ENCODE measurements at regions not wholly inside any gene's neighbourhood (a gene's known extent, or its start where the extent isn't known, plus 50 kb on each side); places are given as distances from the start of the nearest gene placed in this dataset.

DNA sequence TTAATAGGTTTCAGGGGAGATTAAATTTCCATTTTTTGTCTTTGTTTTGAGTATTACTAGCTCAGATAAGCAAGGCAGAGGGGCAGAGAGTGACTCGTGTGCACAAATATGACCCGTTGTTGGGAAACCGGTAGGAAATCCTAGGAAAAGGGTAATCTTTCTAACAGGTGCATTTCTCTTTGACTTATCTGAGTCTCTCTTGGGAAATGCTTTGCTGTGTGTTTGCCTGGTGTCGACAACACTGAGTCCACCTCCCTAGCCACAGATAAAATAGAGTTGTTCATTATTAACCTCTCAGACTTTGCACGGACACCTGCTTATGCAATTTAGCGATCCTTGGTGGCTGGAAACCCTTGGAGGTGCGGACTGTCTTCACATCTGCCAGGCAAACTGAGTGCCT, 164.2 kb downstream of the FGF1 start (continued):
- TF ChIP-seq, protein P1, sequence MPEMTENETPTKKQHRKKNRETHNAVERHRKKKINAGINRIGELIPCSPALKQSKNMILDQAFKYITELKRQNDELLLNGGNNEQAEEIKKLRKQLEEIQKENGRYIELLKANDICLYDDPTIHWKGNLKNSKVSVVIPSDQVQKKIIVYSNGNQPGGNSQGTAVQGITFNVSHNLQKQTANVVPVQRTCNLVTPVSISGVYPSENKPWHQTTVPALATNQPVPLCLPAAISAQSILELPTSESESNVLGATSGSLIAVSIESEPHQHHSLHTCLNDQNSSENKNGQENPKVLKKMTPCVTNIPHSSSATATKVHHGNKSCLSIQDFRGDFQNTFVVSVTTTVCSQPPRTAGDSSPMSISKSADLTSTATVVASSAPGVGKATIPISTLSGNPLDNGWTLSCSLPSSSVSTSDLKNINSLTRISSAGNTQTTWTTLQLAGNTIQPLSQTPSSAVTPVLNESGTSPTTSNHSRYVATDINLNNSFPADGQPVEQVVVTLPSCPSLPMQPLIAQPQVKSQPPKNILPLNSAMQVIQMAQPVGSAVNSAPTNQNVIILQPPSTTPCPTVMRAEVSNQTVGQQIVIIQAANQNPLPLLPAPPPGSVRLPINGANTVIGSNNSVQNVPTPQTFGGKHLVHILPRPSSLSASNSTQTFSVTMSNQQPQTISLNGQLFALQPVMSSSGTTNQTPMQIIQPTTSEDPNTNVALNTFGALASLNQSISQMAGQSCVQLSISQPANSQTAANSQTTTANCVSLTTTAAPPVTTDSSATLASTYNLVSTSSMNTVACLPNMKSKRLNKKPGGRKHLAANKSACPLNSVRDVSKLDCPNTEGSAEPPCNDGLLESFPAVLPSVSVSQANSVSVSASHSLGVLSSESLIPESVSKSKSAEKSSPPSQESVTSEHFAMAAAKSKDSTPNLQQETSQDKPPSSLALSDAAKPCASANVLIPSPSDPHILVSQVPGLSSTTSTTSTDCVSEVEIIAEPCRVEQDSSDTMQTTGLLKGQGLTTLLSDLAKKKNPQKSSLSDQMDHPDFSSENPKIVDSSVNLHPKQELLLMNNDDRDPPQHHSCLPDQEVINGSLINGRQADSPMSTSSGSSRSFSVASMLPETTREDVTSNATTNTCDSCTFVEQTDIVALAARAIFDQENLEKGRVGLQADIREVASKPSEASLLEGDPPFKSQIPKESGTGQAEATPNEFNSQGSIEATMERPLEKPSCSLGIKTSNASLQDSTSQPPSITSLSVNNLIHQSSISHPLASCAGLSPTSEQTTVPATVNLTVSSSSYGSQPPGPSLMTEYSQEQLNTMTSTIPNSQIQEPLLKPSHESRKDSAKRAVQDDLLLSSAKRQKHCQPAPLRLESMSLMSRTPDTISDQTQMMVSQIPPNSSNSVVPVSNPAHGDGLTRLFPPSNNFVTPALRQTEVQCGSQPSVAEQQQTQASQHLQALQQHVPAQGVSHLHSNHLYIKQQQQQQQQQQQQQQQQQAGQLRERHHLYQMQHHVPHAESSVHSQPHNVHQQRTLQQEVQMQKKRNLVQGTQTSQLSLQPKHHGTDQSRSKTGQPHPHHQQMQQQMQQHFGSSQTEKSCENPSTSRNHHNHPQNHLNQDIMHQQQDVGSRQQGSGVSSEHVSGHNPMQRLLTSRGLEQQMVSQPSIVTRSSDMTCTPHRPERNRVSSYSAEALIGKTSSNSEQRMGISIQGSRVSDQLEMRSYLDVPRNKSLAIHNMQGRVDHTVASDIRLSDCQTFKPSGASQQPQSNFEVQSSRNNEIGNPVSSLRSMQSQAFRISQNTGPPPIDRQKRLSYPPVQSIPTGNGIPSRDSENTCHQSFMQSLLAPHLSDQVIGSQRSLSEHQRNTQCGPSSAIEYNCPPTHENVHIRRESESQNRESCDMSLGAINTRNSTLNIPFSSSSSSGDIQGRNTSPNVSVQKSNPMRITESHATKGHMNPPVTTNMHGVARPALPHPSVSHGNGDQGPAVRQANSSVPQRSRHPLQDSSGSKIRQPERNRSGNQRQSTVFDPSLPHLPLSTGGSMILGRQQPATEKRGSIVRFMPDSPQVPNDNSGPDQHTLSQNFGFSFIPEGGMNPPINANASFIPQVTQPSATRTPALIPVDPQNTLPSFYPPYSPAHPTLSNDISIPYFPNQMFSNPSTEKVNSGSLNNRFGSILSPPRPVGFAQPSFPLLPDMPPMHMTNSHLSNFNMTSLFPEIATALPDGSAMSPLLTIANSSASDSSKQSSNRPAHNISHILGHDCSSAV (CRISPR knock-in tag; IDR thresholded peaks at IDR 0.05; ENCODE audit: borderline replicate concordance), result no peak
- no peak for TF ChIP-seq MEIS2 (CRISPR knock-in tag; IDR thresholded peaks at IDR 0.05)
- no peak for TF ChIP-seq JARID2 (CRISPR knock-in tag; IDR thresholded peaks at IDR 0.05; ENCODE audit: insufficient replicate concordance)
- TF ChIP-seq ZNF749 (CRISPR knock-in tag; IDR thresholded peaks at IDR 0.05; ENCODE audit: borderline replicate concordance), result no peak
- no peak for TF ChIP-seq ZNF253 (CRISPR knock-in tag; IDR thresholded peaks at IDR 0.05; ENCODE audit: borderline replicate concordance)
- TF ChIP-seq, protein P2, sequence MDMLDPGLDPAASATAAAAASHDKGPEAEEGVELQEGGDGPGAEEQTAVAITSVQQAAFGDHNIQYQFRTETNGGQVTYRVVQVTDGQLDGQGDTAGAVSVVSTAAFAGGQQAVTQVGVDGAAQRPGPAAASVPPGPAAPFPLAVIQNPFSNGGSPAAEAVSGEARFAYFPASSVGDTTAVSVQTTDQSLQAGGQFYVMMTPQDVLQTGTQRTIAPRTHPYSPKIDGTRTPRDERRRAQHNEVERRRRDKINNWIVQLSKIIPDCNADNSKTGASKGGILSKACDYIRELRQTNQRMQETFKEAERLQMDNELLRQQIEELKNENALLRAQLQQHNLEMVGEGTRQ (IDR thresholded peaks at IDR 0.05; ENCODE audit: low read depth, low read length), result no peak
- TF ChIP-seq, protein P2 (CRISPR knock-in tag; IDR thresholded peaks at IDR 0.05; ENCODE audit: borderline replicate concordance), result no peak
- TF ChIP-seq, protein P3, sequence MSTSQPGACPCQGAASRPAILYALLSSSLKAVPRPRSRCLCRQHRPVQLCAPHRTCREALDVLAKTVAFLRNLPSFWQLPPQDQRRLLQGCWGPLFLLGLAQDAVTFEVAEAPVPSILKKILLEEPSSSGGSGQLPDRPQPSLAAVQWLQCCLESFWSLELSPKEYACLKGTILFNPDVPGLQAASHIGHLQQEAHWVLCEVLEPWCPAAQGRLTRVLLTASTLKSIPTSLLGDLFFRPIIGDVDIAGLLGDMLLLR (CRISPR knock-in tag; IDR thresholded peaks at IDR 0.05), result no peak
- TF ChIP-seq, protein P4, sequence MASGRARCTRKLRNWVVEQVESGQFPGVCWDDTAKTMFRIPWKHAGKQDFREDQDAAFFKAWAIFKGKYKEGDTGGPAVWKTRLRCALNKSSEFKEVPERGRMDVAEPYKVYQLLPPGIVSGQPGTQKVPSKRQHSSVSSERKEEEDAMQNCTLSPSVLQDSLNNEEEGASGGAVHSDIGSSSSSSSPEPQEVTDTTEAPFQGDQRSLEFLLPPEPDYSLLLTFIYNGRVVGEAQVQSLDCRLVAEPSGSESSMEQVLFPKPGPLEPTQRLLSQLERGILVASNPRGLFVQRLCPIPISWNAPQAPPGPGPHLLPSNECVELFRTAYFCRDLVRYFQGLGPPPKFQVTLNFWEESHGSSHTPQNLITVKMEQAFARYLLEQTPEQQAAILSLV (CRISPR knock-in tag; IDR thresholded peaks at IDR 0.05; ENCODE audit: borderline replicate concordance), result no peak
- TF ChIP-seq NCOR1 (IDR thresholded peaks at IDR 0.05; ENCODE audit: borderline replicate concordance, low read length), result peak; percentile 28; the same call in 1 of the 2 replicates
- no peak for TF ChIP-seq ZNF337 (CRISPR knock-in tag; IDR thresholded peaks at IDR 0.05; ENCODE audit: borderline replicate concordance, low read depth)
- TF ChIP-seq ZFP36L1 (CRISPR knock-in tag; IDR thresholded peaks at IDR 0.05), result no peak
- TF ChIP-seq, protein P5, sequence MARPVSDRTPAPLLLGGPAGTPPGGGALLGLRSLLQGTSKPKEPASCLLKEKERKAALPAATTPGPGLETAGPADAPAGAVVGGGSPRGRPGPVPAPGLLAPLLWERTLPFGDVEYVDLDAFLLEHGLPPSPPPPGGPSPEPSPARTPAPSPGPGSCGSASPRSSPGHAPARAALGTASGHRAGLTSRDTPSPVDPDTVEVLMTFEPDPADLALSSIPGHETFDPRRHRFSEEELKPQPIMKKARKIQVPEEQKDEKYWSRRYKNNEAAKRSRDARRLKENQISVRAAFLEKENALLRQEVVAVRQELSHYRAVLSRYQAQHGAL (CRISPR knock-in tag; IDR thresholded peaks at IDR 0.05; ENCODE audit: not compliant biosample characterization), result no peak
- TF ChIP-seq, protein P6, sequence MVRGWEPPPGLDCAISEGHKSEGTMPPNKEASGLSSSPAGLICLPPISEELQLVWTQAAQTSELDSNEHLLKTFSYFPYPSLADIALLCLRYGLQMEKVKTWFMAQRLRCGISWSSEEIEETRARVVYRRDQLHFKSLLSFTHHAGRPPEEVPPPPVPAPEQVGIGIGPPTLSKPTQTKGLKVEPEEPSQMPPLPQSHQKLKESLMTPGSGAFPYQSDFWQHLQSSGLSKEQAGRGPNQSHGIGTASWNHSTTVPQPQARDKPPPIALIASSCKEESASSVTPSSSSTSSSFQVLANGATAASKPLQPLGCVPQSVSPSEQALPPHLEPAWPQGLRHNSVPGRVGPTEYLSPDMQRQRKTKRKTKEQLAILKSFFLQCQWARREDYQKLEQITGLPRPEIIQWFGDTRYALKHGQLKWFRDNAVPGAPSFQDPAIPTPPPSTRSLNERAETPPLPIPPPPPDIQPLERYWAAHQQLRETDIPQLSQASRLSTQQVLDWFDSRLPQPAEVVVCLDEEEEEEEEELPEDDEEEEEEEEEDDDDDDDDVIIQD (CRISPR knock-in tag; IDR thresholded peaks at IDR 0.05; ENCODE audit: low read depth), result no peak
- no peak for TF ChIP-seq ZNF747 (CRISPR knock-in tag; IDR thresholded peaks at IDR 0.05; ENCODE audit: borderline replicate concordance)
